ENCODE measurements at regions not wholly inside any gene's neighbourhood (a gene's known extent, or its start where the extent isn't known, plus 50 kb on each side); places are given as distances from the start of the nearest gene placed in this dataset.

GRCh38 chr1:94668528-94668927 lies 127.0 kb upstream of the F3 start:
- Mint-ChIP-seq H3K27ac (no peak overlapping the region), H3K9me3 (no peaks in the 10 kb centered on the region), H3K27me3 (ENCODE audit: low read depth in 2 of 2) (peaks cover 13 to 58% of the 10 kb centered on the region in 2 donors), H3K4me1 (no peaks in the 10 kb centered on the region), H3K4me3 (no peak overlapping the region), H3K36me3 (no peaks in the 10 kb centered on the region)
- intact Hi-C loops (cut with micrococcal nuclease) = no loop called here
- ATAC-seq (no peak), DNase-seq (no peak)
- no peaks in the 10 kb centered on the region for H3K27me3 ChIP-seq (ENCODE audit: control insufficient read depth, insufficient read depth, low read length)
- H3K9me3 ChIP-seq (ENCODE audit: control insufficient read depth, insufficient read depth, low read length) = no peaks in the 10 kb centered on the region
- TF ChIP-seq CTCF (IDR thresholded peaks at IDR 0.05) = no peak
- no peaks in the 10 kb centered on the region for H3K4me1 ChIP-seq (ENCODE audit: control insufficient read depth, insufficient read depth, low read length)
- H3K4me3 ChIP-seq (ENCODE audit: low read length) = no peak overlapping the region
- WGBS (ENCODE audit: insufficient coverage) = 95% methylated on average over 2 of the region's 3 CpGs
- no peaks in the 10 kb centered on the region for H3K36me3 ChIP-seq (ENCODE audit: control insufficient read depth, insufficient read depth, low read length)
- H3K27ac ChIP-seq (ENCODE audit: low read length) = no peak overlapping the region

GRCh38 chr1:94667818-94668217 lies 126.3 kb upstream of the F3 start:
- Mint-ChIP-seq H3K4me3 (no peak overlapping the region), H3K36me3 (no peaks in the 10 kb centered on the region), H3K4me1 (no peaks in the 10 kb centered on the region), H3K27ac (no peak overlapping the region), H3K9me3 (no peaks in the 10 kb centered on the region), H3K27me3 (ENCODE audit: low read depth in 2 of 2) (peaks cover 13 to 58% of the 10 kb centered on the region in 2 donors)
- 95% methylated on average over 7 of the region's 7 CpGs for WGBS (ENCODE audit: insufficient coverage)
- TF ChIP-seq CTCF (IDR thresholded peaks at IDR 0.05) = no peak
- intact Hi-C loops (cut with micrococcal nuclease) = no loop called here
- DNase-seq = no peak
- Histone ChIP-seq H3K9me3 (ENCODE audit: control insufficient read depth, insufficient read depth, low read length) (no peaks in the 10 kb centered on the region), H3K4me3 (ENCODE audit: low read length) (no peak overlapping the region), H3K27me3 (ENCODE audit: control insufficient read depth, insufficient read depth, low read length) (no peaks in the 10 kb centered on the region), H3K4me1 (ENCODE audit: control insufficient read depth, insufficient read depth, low read length) (no peaks in the 10 kb centered on the region), H3K36me3 (ENCODE audit: control insufficient read depth, insufficient read depth, low read length) (no peaks in the 10 kb centered on the region), H3K27ac (ENCODE audit: low read length) (no peak overlapping the region)
- ATAC-seq = no peak

GRCh38 chr1:94666797-94667196 lies 125.2 kb upstream of the F3 start:
- Histone ChIP-seq H3K9me3 (ENCODE audit: control insufficient read depth, insufficient read depth, low read length) (no peaks in the 10 kb centered on the region), H3K4me3 (ENCODE audit: low read length) (no peak overlapping the region), H3K27ac (ENCODE audit: low read length) (no peak overlapping the region), H3K36me3 (ENCODE audit: control insufficient read depth, insufficient read depth, low read length) (no peaks in the 10 kb centered on the region), H3K4me1 (ENCODE audit: control insufficient read depth, insufficient read depth, low read length) (no peaks in the 10 kb centered on the region), H3K27me3 (ENCODE audit: control insufficient read depth, insufficient read depth, low read length) (no peaks in the 10 kb centered on the region)
- H3K4me3 Mint-ChIP-seq = no peak overlapping the region
- intact Hi-C loops (cut with micrococcal nuclease) = no loop called here
- 74% methylated on average over 1 of the region's 1 CpG for WGBS (ENCODE audit: insufficient coverage)
- DNase-seq (no peak), ATAC-seq (no peak)
- no peak for TF ChIP-seq CTCF (IDR thresholded peaks at IDR 0.05)
- H3K9me3 Mint-ChIP-seq = no peaks in the 10 kb centered on the region
- no peak overlapping the region for H3K27ac Mint-ChIP-seq
- no peaks in the 10 kb centered on the region for H3K4me1 Mint-ChIP-seq
- H3K27me3 Mint-ChIP-seq (ENCODE audit: low read depth in 2 of 2) = peaks cover 11 to 51% of the 10 kb centered on the region in 2 donors
- H3K36me3 Mint-ChIP-seq = no peaks in the 10 kb centered on the region

DNA sequence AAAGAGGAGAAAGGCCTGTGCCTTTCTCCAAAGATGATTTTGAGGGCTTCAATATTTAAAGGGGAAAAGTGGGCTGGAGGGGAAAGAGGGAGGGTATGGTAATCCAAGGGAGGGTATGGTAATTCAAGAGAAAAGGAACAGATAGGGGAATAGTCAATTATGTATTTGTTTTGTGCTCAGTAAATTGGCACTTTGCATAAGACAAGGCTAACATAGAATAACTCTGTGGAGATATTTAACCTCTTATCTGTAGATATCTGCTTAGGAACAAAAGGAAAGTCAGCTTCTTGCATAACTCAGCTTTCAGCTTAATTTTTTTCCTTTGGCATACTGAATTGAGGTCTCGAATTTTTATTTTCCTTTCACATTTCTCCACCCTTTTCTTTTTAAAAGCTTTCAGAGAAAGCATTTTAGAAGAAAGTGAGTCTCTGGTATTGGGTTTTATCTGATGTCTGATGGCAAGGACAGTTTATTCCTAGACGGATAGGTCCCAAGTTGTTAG lies 119.9 kb upstream of the F3 start:
- ATAC-seq = no peak
- TF ChIP-seq CTCF (IDR thresholded peaks at IDR 0.05) = no peak
- no peak overlapping the region for H3K27ac ChIP-seq (ENCODE audit: low read length)
- Mint-ChIP-seq H3K4me1 (no peaks in the 10 kb centered on the region), H3K27me3 (ENCODE audit: low read depth in 2 of 2) (peaks cover 0 to 20% of the 10 kb centered on the region in 2 donors), H3K9me3 (no peaks in the 10 kb centered on the region), H3K27ac (no peak overlapping the region), H3K4me3 (no peak overlapping the region), H3K36me3 (no peaks in the 10 kb centered on the region)
- H3K4me1 ChIP-seq (ENCODE audit: control insufficient read depth, insufficient read depth, low read length) = no peaks in the 10 kb centered on the region
- H3K9me3 ChIP-seq (ENCODE audit: control insufficient read depth, insufficient read depth, low read length) = no peaks in the 10 kb centered on the region
- no peak for DNase-seq
- H3K4me3 ChIP-seq (ENCODE audit: low read length) = no peak overlapping the region
- intact Hi-C loops (cut with micrococcal nuclease) = no loop called here
- WGBS (ENCODE audit: insufficient coverage) = no CpG with 5 or more reads among the region's 2 CpGs
- H3K27me3 ChIP-seq (ENCODE audit: control insufficient read depth, insufficient read depth, low read length) = no peaks in the 10 kb centered on the region
- H3K36me3 ChIP-seq (ENCODE audit: control insufficient read depth, insufficient read depth, low read length) = no peaks in the 10 kb centered on the region
